ENCODE measurements at regions not wholly inside any gene's neighbourhood (a gene's known extent, or its start where the extent isn't known, plus 50 kb on each side); places are given as distances from the start of the nearest gene placed in this dataset.

- Histone ChIP-seq H3K27ac (no peak overlapping the region), H3K27me3 (replicated peaks) (no peaks in the 10 kb centered on the region), H3K4me3 (ENCODE audit: low read depth, low read length) (no peak overlapping the region), H3K36me3 (replicated peaks) (no peaks in the 10 kb centered on the region)
- TF ChIP-seq, protein P1, sequence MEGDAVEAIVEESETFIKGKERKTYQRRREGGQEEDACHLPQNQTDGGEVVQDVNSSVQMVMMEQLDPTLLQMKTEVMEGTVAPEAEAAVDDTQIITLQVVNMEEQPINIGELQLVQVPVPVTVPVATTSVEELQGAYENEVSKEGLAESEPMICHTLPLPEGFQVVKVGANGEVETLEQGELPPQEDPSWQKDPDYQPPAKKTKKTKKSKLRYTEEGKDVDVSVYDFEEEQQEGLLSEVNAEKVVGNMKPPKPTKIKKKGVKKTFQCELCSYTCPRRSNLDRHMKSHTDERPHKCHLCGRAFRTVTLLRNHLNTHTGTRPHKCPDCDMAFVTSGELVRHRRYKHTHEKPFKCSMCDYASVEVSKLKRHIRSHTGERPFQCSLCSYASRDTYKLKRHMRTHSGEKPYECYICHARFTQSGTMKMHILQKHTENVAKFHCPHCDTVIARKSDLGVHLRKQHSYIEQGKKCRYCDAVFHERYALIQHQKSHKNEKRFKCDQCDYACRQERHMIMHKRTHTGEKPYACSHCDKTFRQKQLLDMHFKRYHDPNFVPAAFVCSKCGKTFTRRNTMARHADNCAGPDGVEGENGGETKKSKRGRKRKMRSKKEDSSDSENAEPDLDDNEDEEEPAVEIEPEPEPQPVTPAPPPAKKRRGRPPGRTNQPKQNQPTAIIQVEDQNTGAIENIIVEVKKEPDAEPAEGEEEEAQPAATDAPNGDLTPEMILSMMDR (IDR thresholded peaks at IDR 0.05; ENCODE audit: low read depth, low read length, missing control alignments) = no peak
- no peak for DNase-seq
- in situ Hi-C loops (cut with HindIII; ENCODE audit: low pct_ligation_motif_present, low sequenced_read_pairs) = no loop called here
Measured at GRCh38 chr12:69119770-69120169, 119.6 kb upstream of the CPSF6 start.

GRCh38 chr12:69120354-69120753 is 119.0 kb upstream of the CPSF6 start:
- DNase-seq = no peak
- H3K36me3 ChIP-seq (replicated peaks) = no peaks in the 10 kb centered on the region
- no peaks in the 10 kb centered on the region for H3K27me3 ChIP-seq (replicated peaks)
- H3K27ac ChIP-seq = no peak overlapping the region
- TF ChIP-seq, protein P1 (IDR thresholded peaks at IDR 0.05; ENCODE audit: low read depth, low read length, missing control alignments) = no peak
- H3K4me3 ChIP-seq (ENCODE audit: low read depth, low read length) = no peak overlapping the region
- in situ Hi-C loops (cut with HindIII; ENCODE audit: low pct_ligation_motif_present, low sequenced_read_pairs) = no loop called here

- Histone ChIP-seq H3K27ac (no peak overlapping the region), H3K36me3 (replicated peaks) (no peaks in the 10 kb centered on the region), H3K4me3 (ENCODE audit: low read depth, low read length) (no peak overlapping the region), H3K27me3 (replicated peaks) (no peaks in the 10 kb centered on the region)
- DNase-seq = no peak
- in situ Hi-C loops (cut with HindIII; ENCODE audit: low pct_ligation_motif_present, low sequenced_read_pairs) = no loop called here
- TF ChIP-seq, protein P1 (IDR thresholded peaks at IDR 0.05; ENCODE audit: low read depth, low read length, missing control alignments) = no peak
Measured at GRCh38 chr12:69123311-69123710, 116.1 kb upstream of the CPSF6 start.

DNA sequence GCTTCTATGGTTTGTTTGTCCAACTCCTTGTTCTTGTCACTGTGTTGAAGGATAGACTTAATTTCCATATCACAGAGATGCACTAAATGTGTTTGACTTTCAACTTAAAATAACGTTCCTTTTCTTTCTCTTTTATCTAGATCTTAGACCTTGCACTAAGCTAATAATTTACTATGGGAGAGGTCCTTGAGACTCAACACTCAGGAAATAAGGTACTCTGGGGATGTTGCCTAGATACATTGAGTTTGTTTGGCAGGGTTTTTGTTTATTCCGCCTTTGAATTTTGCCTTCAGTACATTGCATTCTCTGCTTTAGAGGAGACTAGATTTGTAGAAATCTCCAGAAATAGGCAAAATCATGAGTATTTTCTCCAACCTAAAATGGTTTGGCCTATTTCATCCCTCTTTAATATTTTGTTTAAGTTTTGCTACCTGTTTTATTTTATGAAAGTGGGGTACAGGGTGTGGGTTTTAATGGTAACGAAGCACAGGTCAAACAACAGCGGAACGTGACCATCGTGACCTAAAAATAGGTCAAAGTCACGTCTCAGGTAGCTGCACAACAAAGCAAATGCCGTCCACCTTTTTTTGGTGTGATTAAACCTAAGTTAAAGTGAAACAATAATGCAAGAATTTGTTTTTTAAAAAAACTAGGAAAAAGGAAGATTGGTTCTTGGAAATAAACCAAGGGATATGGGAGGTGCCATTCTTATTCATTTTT is 115.3 kb upstream of the CPSF6 start:
- in situ Hi-C loops (cut with HindIII; ENCODE audit: low pct_ligation_motif_present, low sequenced_read_pairs) = no loop called here
- H3K36me3 ChIP-seq (replicated peaks) = no peaks in the 10 kb centered on the region
- no peak for DNase-seq
- TF ChIP-seq, protein P1 (IDR thresholded peaks at IDR 0.05; ENCODE audit: low read depth, low read length, missing control alignments) = no peak
- no peaks in the 10 kb centered on the region for H3K27me3 ChIP-seq (replicated peaks)
- no peak overlapping the region for H3K27ac ChIP-seq
- no peak overlapping the region for H3K4me3 ChIP-seq (ENCODE audit: low read depth, low read length)

- in situ Hi-C loops (cut with HindIII; ENCODE audit: low pct_ligation_motif_present, low sequenced_read_pairs) = no loop called here
- no peak overlapping the region for H3K27ac ChIP-seq
- H3K27me3 ChIP-seq (replicated peaks) = no peaks in the 10 kb centered on the region
- H3K4me3 ChIP-seq (ENCODE audit: low read depth, low read length) = no peak overlapping the region
- no peak for DNase-seq
- H3K36me3 ChIP-seq (replicated peaks) = no peaks in the 10 kb centered on the region
- TF ChIP-seq, protein P1 (IDR thresholded peaks at IDR 0.05; ENCODE audit: low read depth, low read length, missing control alignments) = no peak
Measured at GRCh38 chr12:69129017-69129416, 110.4 kb upstream of the CPSF6 start.

- TF ChIP-seq, protein P1 (IDR thresholded peaks at IDR 0.05; ENCODE audit: low read depth, low read length, missing control alignments) = no peak
- no peaks in the 10 kb centered on the region for H3K36me3 ChIP-seq (replicated peaks)
- no peak for DNase-seq
- in situ Hi-C loops (cut with HindIII; ENCODE audit: low pct_ligation_motif_present, low sequenced_read_pairs) = no loop called here
- no peak overlapping the region for H3K4me3 ChIP-seq (ENCODE audit: low read depth, low read length)
- H3K27ac ChIP-seq = no peak overlapping the region
- no peaks in the 10 kb centered on the region for H3K27me3 ChIP-seq (replicated peaks)
Measured at GRCh38 chr12:69129564-69129963, 109.8 kb upstream of the CPSF6 start.

All from brain microvascular endothelial cell (primary cell).